ENCODE measurements at regions not wholly inside any gene's neighbourhood (a gene's known extent, or its start where the extent isn't known, plus 50 kb on each side); places are given as distances from the start of the nearest gene placed in this dataset.

GRCh38 chr12:16473610-16474326 lies 126.3 kb downstream of the MGST1 start:
- no peak for TF ChIP-seq CTCF (tag by site-specific recombination; IDR thresholded peaks at IDR 0.05)
- no peak for TF ChIP-seq ZNF670 (tag by site-specific recombination; IDR thresholded peaks at IDR 0.05; ENCODE audit: low read depth)
